Kidney glomerular epithelial cell (primary cell): ENCODE measurements at regions not wholly inside any gene's neighbourhood (a gene's known extent, or its start where the extent isn't known, plus 50 kb on each side); places are given as distances from the start of the nearest gene placed in this dataset.

ENCODE experiments used
- DNase-seq: peaks from one replicate; lab custom pipeline; 2025; lab: John Stamatoyannopoulos, UW

DNA sequence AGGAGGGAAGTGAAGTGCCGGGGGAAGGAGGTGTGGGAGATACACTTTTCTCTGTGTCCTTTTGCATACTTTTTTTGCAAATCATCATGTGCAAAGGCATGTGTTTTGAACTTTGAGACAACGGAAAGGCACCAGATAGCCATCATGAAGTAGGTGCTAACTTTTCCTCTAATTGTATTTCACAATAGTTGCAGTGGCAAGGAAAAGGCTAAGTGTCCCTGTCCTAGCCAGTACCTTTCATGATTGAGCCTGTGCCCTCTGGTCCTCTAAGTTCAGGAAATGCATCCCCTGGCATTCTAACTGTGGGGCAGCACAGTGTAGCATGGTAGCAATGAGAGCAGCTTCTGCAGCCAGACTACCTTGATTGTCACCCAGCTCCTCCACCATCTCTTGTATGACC, 186.2 kb downstream of the ADSS2 start:
- no peak for DNase-seq

- DNase-seq, result no peak
Measured at GRCh38 chr1:244269169-244269568, 182.5 kb downstream of the ADSS2 start.

DNA sequence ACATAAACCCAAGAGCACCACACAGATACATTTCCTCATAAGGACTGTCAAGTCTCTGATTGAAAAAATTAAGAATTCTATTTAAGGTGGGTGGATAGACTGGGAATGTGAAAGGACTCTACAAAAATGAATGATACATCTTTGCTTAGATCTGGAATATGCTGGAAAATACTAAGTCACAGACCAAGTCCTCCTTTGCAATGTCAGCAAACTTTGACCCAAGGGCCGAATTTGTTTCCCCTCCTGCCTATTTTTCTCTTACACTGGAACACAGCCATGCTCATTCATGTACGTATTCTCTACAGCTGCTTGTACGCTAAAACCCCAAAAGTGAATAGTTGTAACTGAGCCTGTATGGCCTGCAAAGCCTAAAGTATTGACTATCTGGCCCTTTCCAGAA, 180.7 kb downstream of the ADSS2 start:
- DNase-seq, result no peak

- no peak for DNase-seq
Measured at GRCh38 chr1:244271691-244272308, 179.9 kb downstream of the ADSS2 start.

- DNase-seq, result peak; percentile 91
Measured at GRCh38 chr1:244272471-244273261, 179.0 kb downstream of the ADSS2 start.

DNA sequence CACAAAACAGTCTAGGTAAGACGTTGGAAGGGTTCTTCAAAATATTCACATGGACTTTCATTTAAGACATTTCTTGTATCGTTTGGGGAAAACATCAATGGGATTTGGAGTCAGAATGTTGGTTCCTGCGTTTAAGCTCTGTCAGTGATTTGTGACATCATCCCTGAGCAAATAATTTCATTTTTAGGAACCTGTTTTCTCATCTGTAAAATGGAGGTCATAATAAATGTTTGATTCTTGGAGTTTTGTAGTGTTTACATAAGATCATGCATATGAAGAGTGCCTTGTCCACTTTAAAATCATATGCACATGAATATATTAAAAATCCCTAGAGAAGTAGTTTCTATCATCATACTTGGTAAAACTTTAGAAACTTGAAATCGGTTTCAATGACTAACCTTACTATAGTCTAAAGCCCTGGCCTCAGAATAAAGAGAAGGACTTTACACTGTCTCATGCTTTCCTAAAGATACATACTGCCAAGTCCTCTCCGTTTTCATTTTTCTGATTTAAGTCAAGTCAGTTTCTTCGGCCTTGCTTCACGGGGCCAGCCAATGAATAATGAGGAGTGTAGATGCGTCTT, 178.4 kb downstream of the ADSS2 start:
- peak; percentile 18 for DNase-seq

GRCh38 chr1:244273845-244274619, 177.7 kb downstream of the ADSS2 start:
- DNase-seq, result peak; percentile 10

- no peak for DNase-seq
Measured at GRCh38 chr1:244276646-244277045, 175.1 kb downstream of the ADSS2 start.

DNA sequence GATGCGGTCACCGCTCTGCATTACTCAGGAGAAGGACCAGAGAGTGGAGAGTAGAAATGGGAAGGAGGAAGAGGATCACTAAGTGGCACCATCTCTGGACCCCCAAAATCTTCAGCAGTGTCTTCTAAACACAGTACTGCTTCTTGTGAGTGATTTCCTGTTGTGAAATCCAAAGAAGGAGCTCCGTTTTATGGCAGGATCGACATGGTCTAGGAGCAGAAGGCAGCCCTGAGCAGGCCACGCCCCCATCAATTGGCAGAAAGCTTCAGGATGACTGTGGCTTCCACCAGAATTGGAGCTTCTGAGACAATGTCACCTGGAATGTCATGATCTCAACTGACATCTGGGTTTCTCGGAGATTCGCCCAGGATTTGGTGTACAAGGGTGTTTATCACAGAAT, 171.5 kb downstream of the ADSS2 start:
- no peak for DNase-seq

DNA sequence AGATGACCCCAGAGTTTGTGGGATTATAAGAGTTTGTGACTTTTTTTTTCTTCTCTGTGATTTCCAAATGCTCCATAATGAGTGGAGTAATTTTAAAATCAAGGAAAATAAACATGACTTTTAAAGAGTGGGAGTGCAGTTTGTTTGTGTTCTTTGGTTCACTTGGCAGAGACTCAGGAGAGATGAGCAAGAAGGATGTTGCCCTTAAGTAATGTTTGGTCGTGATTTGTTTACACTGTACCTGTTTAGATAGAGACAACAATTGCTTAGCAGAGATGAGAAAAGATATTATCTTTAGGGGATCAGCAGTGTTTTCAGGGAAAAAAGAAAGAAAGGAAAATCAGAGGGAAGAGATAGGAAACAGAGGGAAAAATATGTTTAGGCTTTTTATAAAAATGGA, 170.8 kb downstream of the ADSS2 start:
- no peak for DNase-seq

- DNase-seq, result no peak
Measured at GRCh38 chr1:244283772-244284171, 167.9 kb downstream of the ADSS2 start.

DNA sequence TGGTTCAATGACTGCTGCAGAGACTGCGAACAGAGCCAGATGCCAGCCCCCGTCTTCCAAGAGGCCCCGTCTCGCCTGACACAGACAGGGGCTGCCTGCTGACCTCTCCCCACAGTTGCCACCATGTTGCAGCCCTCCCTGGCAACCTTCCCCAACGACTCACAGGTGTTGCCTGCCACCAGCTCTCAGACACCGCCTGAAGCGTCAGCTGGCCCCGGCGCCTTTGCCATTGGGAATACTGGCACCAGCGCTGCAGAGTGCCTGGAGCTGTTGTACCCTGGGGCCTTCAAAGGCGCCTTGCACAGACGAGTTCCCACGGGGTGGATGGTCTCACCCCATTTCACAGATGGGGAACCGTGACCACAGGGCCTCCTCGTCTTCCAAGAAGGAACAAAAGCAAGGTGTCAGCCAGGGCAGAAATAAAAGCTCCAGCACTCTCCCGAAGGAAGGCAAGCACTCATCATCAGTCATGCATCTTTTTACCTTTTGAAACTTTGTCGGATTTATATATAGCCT, 167.0 kb downstream of the ADSS2 start:
- DNase-seq, result no peak

DNA sequence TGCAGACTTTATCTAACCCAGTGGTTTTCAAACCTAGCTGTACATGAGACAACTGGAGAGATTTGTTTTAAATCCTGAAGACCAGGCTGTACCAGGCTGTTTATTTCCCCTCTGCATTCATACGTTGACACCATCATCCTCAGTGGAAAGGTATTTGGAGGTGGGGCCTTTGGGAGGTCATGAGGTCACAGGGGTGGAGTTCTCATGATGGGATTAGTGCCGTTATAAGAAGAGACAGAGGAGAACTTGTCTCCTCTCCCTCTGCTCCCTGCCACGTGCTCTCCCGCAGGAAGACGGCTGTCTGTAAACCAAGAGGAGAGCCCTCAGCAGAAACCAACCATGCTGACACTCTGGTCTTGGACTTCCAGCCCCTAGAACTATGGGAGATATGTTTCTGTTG, 165.4 kb downstream of the ADSS2 start:
- DNase-seq, result no peak

GRCh38 chr1:244287726-244288125, 164.0 kb downstream of the ADSS2 start:
- DNase-seq, result no peak

- no peak for DNase-seq
Measured at GRCh38 chr1:244288663-244289062, 163.0 kb downstream of the ADSS2 start.

DNA sequence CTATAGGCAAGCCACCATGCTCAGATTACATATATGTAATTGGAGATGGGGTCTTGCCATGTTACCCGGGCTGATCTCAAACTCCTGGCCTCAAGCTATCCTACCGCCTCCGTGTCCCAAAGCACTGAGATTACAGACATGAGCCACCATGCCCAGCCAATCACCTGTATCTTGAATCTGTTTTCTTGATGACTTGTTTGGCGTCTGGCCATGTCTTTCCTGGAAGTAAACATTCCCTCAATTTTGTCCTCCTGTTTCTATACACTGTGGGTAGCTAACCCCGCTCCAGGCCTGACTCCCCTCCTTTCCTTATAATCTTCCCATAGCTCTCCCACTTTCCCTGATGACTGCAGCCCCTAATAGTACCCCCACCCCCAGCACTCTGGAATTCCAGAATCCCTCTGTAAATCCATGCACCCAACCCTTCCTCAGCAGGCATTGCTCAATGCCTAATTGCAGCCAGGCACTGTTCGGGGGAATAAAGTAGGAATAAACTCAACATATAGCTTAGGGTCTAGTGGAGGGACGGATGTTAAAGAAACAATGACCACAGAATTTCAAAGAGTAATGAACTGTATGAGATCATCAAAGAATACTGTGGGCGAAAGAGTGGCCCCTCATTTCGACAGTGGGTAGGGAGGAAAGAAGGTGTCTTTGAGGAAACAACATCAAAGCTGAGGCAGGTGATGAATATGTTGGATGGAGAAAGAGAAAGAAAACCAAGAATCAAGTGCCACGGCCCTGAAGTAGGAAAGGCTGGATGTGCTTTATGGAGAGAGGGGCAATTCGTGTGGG, 161.5 kb downstream of the ADSS2 start:
- no peak for DNase-seq

GRCh38 chr1:244291236-244292201, 160.2 kb downstream of the ADSS2 start:
- DNase-seq, result no peak

GRCh38 chr1:244294599-244295224, 157.0 kb downstream of the ADSS2 start:
- DNase-seq, result no peak

DNA sequence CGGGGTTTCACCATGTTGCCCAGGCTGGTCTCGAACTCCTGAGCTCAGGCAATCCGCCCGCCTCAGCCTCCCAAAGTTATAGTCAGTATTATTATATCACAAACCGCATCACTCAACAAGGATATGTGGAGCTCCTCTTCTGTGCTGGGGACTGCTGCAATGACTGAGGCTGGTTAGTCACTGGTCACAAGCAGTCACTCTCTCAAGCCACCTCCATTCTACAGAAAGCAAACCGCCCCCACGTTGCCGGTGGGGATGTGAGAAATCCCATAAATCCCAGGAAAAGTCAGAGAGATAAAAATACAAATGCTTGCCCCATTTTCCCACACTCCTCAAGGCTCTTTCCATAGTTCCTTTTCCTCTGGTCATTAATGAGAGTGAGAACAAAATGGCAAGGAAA, 155.7 kb downstream of the ADSS2 start:
- DNase-seq, result no peak

DNA sequence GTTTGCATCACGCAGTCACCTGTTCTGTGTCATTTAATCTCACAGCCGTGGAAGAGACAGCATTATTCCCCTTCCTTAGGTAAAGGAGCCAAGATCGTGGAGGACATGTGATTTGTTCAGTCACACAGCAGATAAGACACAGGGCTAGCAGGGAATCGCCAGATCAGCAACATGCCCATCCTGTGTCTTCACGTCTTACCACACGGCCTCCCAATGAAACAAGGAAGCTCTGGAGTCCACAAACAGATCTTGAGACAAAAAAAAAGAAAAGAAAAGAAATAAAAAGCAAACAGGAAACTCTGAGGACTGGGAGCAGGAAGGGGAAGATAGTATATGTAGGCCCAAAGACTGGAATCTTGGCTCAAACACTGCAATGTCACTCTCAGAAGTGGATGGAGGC, 155.3 kb downstream of the ADSS2 start:
- no peak for DNase-seq
